MM.1S (cell line): ENCODE measurements at regions not wholly inside any gene's neighbourhood (a gene's known extent, or its start where the extent isn't known, plus 50 kb on each side); places are given as distances from the start of the nearest gene placed in this dataset.

ENCODE experiments used
- DNase-seq: peaks from one replicate; pipeline ENCODE4 v3.0.0-alpha.2; 2015
- H2AFZ ChIP-seq: fragments of 300-600 bp; sonication (generic); 2 replicates; pipeline ENCODE4 v1.6.0; 2016; ENCODE audit warnings: antibody characterized with exemption, low read length
- H3F3A ChIP-seq: fragments of 300-600 bp; sonication (generic); 2 replicates; pipeline ENCODE4 v1.6.1; 2016; ENCODE audit warnings: mild to moderate bottlenecking, antibody characterized with exemption, low read length, moderate library complexity, mixed read lengths; ENCODE audit not compliant: insufficient read depth
- H3K27ac ChIP-seq: fragments of 300-600 bp; sonication (generic); 2 replicates; pipeline ENCODE4 v1.5.1; 2016; ENCODE audit warnings: mild to moderate bottlenecking, low read length
- H3K27me3 ChIP-seq: fragments of 300-600 bp; sonication (generic); replicated peaks from 2 replicates; pipeline ENCODE4 v1.6.0; 2016; ENCODE audit warnings: low read length; ENCODE audit not compliant: insufficient read depth
- H3K36me3 ChIP-seq: fragments of 300-600 bp; sonication (generic); replicated peaks from 2 replicates; pipeline ENCODE4 v1.6.1; 2016; ENCODE audit warnings: mild to moderate bottlenecking, low read length, mixed read lengths; ENCODE audit not compliant: insufficient read depth
- H3K4me1 ChIP-seq: fragments of 300-600 bp; sonication (generic); 2 replicates; pipeline ENCODE4 v1.6.1; 2016; ENCODE audit warnings: low read length, mixed read lengths
- H3K4me2 ChIP-seq: fragments of 300-600 bp; sonication (generic); 2 replicates; pipeline ENCODE4 v1.6.0; 2016; ENCODE audit warnings: low read depth, low read length
- H3K4me3 ChIP-seq: fragments of 300-600 bp; sonication (generic); 2 replicates; pipeline ENCODE4 v1.5.1; 2016; ENCODE audit warnings: low read length, mixed read lengths
- H3K79me2 ChIP-seq: fragments of 300-600 bp; sonication (generic); 2 replicates; pipeline ENCODE4 v1.6.1; 2016; ENCODE audit warnings: mixed run types, low read length, mixed read lengths
- H3K9ac ChIP-seq: fragments of 300-600 bp; sonication (generic); 2 replicates; pipeline ENCODE4 v1.6.1; 2016; ENCODE audit warnings: low read length, mixed read lengths
- H3K9me2 ChIP-seq: fragments of 300-600 bp; sonication (generic); replicated peaks from 2 replicates; pipeline ENCODE4 v1.6.1; 2016; ENCODE audit warnings: mild to moderate bottlenecking, low read length, mixed read lengths; ENCODE audit not compliant: insufficient read depth
- H3K9me3 ChIP-seq: fragments of 300-600 bp; sonication (generic); replicated peaks from 2 replicates; pipeline ENCODE4 v1.6.1; 2016; ENCODE audit warnings: mild to moderate bottlenecking, low read length, mixed read lengths; ENCODE audit not compliant: insufficient read depth
- H4K20me1 ChIP-seq: fragments of 300-600 bp; sonication (generic); 2 replicates; pipeline ENCODE4 v1.6.1; 2016; ENCODE audit warnings: mild to moderate bottlenecking, low read length, moderate library complexity, mixed read lengths; ENCODE audit not compliant: insufficient read depth
- CTCF ChIP-seq: fragments of 300-600 bp; sonication (generic); IDR thresholded peaks from 2 replicates; pipeline ENCODE4 v1.5.1; 2016; ENCODE audit warnings: antibody characterized with exemption, low read length, mixed read lengths
- EZH2 ChIP-seq: fragments of 300-600 bp; sonication (generic); optimal IDR thresholded peaks from 2 replicates; pipeline ENCODE3; 2017; ENCODE audit warnings: low read depth, mild to moderate bottlenecking, antibody characterized with exemption, low read length, mixed read lengths
- EZH2phosphoT487 ChIP-seq: fragments of 300-600 bp; sonication (generic); IDR thresholded peaks from 2 replicates; pipeline ENCODE4 v1.6.1; 2018; ENCODE audit warnings: antibody characterized with exemption, low read length

- Histone ChIP-seq H3K9me2 (no peaks in the 10 kb centered on the region), H3K27ac (no peak overlapping the region), H3K4me3 (no peak overlapping the region), H3K9ac (no peak overlapping the region), H3K79me2 (no peaks in the 10 kb centered on the region), H2AFZ (no peak overlapping the region), H3K4me2 (no peak overlapping the region), H3K9me3 (no peaks in the 10 kb centered on the region), H3K27me3 (no peaks in the 10 kb centered on the region), H3K4me1 (no peaks in the 10 kb centered on the region), H3F3A (no peaks in the 10 kb centered on the region), H4K20me1 (no peaks in the 10 kb centered on the region), H3K36me3 (no peaks in the 10 kb centered on the region)
- no peak for DNase-seq
- TF ChIP-seq CTCF (no peak), EZH2phosphoT487 (no peak), EZH2 (no peak)
Measured at GRCh38 chr10:3427347-3427746, 254.8 kb upstream of the PITRM1 start.

GRCh38 chr10:3426190-3426845, 253.7 kb upstream of the PITRM1 start:
- no peaks in the 10 kb centered on the region for H3K4me1 ChIP-seq
- H3K36me3 ChIP-seq = no peaks in the 10 kb centered on the region
- no peak overlapping the region for H3K9ac ChIP-seq
- H2AFZ ChIP-seq = no peak overlapping the region
- no peaks in the 10 kb centered on the region for H3K9me2 ChIP-seq
- no peak overlapping the region for H3K4me2 ChIP-seq
- TF ChIP-seq EZH2phosphoT487 = no peak
- TF ChIP-seq EZH2 = no peak
- TF ChIP-seq CTCF = no peak
- DNase-seq = no peak
- H3K79me2 ChIP-seq = no peaks in the 10 kb centered on the region
- H3F3A ChIP-seq = no peaks in the 10 kb centered on the region
- H3K27me3 ChIP-seq = no peaks in the 10 kb centered on the region
- H3K4me3 ChIP-seq = no peak overlapping the region
- no peaks in the 10 kb centered on the region for H4K20me1 ChIP-seq
- H3K9me3 ChIP-seq = no peaks in the 10 kb centered on the region
- no peak overlapping the region for H3K27ac ChIP-seq

- H4K20me1 ChIP-seq = no peaks in the 10 kb centered on the region
- H3K9me3 ChIP-seq = no peaks in the 10 kb centered on the region
- no peaks in the 10 kb centered on the region for H3K9me2 ChIP-seq
- no peaks in the 10 kb centered on the region for H3K4me1 ChIP-seq
- H3K27ac ChIP-seq = no peak overlapping the region
- no peaks in the 10 kb centered on the region for H3K79me2 ChIP-seq
- no peaks in the 10 kb centered on the region for H3F3A ChIP-seq
- no peaks in the 10 kb centered on the region for H3K27me3 ChIP-seq
- H3K9ac ChIP-seq = no peak overlapping the region
- no peak overlapping the region for H2AFZ ChIP-seq
- TF ChIP-seq EZH2 (no peak), EZH2phosphoT487 (no peak), CTCF (no peak)
- H3K36me3 ChIP-seq = no peaks in the 10 kb centered on the region
- no peak overlapping the region for H3K4me2 ChIP-seq
- H3K4me3 ChIP-seq = no peak overlapping the region
- DNase-seq = no peak
Measured at GRCh38 chr10:3425716-3426115, 253.1 kb upstream of the PITRM1 start.
